Bone marrow (tissue), 2 donors: ENCODE measurements at regions not wholly inside any gene's neighbourhood (a gene's known extent, or its start where the extent isn't known, plus 50 kb on each side); places are given as distances from the start of the nearest gene placed in this dataset.

Experiments used
- DNase-seq, 2 donors: peaks; one replicate each; lab custom pipeline; 2025; lab: John Stamatoyannopoulos, UW

GRCh38 chr15:77819851-77820728, 187.4 kb upstream of the LINGO1 start:
- DNase-seq = no peak

DNA sequence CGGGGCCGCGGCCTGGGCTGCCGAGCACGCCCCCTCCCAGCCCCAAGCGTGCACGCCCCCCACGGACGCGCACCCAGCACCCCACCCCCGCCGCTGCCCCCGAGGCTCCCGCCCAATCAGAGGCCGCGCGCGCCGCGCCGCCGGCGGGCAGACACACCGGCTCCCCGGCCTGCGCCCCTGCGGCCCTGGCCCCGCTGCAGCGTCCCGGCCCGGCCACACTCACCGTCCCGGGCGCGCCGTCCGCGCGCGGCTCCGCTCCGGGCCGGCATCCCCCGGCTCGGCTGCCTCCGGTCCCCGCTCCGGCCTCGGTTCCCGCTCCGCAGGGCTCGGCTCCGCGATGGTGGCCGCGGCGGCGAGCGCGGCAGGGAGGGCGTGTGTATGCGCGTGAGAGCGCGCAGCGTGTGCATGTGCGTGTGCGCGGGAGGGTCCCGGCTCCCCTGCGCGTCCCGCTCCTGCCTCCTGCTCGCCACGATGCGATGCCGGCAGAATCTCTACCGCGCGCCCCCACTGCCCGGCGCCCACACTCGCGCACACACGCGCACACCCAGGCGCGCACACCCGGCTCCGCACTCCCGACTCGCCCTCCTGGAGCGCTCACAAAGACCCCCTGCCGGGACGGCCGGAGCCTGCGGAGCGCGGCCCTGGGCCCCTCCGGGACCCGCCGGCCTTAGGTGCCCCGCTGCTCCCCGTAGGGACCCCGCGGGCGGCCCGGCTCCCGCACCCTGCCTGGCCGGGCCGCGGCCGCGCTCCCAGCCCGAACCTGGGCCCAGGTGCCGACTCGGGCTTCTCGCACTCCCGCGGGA, 186.5 kb upstream of the LINGO1 start:
- DNase-seq = no peak

GRCh38 chr15:77818484-77819047, 185.9 kb upstream of the LINGO1 start:
- no peak for DNase-seq

- DNase-seq = no peak
Observed at GRCh38 chr15:77817434-77817833, 184.7 kb upstream of the LINGO1 start.

GRCh38 chr15:77816983-77817382, 184.3 kb upstream of the LINGO1 start:
- no peak for DNase-seq

DNA sequence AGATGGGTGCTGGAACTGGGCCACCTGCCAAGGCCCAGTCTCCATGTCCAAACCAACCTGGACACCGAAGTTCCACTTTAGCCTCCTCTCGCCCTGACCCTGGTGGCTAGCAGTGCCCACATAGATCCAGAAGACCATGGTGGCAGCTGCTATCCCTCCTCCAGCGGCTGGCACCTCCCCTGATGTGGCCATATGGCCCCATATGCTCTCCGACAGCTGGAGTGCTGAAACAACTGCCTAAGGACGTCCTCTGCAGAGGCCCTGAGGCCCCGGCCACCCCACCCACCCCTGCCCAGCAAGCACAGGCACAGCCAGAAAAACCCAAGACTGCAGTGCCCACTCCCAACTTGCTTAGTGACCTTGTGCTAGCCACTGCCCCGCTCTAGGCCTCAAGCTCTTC, 182.3 kb upstream of the LINGO1 start:
- no peak for DNase-seq

DNA sequence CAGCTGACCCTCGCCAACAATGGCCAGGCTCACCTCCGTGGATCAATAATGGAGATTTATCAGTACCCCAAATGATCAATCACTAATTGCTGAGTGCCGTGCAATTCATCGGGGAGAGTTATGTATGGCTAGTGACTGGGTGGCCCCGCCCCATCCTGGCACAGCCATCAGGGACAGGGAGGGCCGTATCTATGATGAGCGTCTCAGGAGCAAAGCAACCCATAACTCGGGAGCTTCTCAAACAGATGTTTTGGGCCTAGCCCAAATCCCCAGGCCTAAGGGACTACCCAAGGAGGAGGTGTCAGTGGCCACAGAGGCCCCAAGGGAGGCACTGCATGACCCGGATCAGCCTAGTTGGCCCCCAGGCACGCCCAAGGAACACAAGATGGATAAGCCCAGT, 180.0 kb upstream of the LINGO1 start:
- DNase-seq = no peak

- DNase-seq = no peak
Observed at GRCh38 chr15:77811270-77811669, 178.6 kb upstream of the LINGO1 start.

DNA sequence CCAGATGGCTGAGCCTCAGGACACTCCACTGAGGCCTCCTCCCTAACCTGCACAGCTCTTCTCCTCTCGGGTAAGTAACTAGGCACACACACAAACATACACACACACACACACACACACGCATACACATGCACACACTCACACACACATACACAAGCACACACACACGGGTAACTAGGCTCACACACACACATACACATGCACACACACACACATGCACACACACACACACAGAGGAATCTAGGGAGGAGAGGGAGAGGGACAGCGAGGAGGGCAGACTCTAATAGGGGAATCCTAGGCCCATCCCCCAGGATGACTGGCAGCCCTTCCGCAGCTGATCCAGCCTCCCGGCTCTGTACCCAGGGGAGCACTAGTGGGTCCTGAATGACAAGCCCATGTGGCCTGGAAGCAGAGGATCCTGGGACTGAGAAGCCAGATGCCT, 177.4 kb upstream of the LINGO1 start:
- no peak for DNase-seq

DNA sequence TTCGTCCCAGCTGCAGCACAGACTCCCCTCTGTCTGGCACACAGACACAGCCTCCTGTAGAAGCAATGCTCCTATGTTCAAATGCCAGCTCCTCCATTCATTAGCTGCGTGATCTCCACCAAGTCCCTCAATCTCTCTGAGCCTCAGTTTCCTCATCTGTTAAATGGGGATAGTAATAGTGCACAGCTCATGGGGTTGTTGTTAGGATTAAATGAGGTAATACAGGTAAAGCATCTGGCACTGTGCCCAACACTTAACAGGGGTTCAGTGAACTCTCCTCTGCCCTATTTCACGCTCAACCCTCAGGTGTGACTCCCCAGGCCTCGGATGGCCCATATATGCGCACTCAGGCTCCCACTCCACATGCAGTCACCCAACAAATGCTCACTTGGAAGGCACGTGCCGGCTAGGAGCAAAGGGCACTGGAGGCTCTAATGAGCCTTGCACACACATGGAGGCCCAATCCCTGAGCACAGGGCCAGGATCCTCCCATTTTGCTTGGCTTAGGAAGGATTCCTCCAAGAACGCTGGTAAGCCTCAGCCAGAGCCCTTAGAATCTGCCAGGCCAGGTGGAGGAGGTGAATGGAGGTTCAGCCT, 176.0 kb upstream of the LINGO1 start:
- DNase-seq = no peak

DNA sequence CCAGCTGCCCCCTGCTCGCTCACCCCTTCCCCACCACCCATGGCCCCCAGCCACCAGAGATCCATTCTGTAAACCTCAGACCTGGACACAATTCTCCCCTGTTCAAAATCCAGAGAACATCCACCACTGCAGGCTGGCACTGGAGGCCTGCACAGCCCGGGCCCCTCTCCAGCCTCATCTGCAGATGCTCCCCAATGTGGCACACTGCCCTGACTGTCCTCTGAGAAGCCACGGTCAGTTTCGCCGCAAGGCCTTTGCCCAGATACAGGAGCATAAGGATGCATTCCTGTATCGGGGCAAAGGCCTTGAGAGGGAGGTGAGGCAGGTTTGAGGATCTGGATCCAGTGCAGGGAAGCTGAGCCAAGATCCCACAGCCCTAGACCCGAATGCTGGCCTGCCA, 175.4 kb upstream of the LINGO1 start:
- DNase-seq = no peak

GRCh38 chr15:77807611-77808010, 174.9 kb upstream of the LINGO1 start:
- no peak for DNase-seq

GRCh38 chr15:77807115-77807514, 174.4 kb upstream of the LINGO1 start:
- DNase-seq = no peak

DNA sequence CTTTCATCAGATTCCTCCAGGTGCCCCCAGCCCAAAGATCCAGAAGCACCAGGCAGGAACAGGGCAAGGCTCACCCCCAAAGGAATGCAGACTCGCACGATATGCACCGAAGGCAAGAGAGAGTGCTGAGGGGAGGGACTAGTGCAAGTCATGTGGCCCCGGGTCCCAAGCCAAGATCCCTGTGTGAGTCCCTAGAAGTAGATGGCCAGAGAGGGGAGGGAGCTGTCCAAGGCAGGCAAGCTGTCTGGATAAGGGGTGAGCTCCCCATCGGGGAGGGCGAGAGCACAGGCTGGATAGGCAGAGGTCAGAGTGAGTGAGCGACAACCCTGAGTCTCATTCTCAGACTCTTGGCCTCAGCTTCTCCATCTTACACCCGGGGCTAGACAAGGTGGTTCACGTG, 171.5 kb upstream of the LINGO1 start:
- DNase-seq = no peak

- DNase-seq = no peak
Observed at GRCh38 chr15:77803487-77803886, 170.8 kb upstream of the LINGO1 start.

- DNase-seq = no peak
Observed at GRCh38 chr15:77800305-77800704, 167.6 kb upstream of the LINGO1 start.

- no peak for DNase-seq
Observed at GRCh38 chr15:77798847-77799246, 166.1 kb upstream of the LINGO1 start.

GRCh38 chr15:77798151-77798835, 165.6 kb upstream of the LINGO1 start:
- DNase-seq = no peak

GRCh38 chr15:77797270-77797669, 164.6 kb upstream of the LINGO1 start:
- no peak for DNase-seq

DNA sequence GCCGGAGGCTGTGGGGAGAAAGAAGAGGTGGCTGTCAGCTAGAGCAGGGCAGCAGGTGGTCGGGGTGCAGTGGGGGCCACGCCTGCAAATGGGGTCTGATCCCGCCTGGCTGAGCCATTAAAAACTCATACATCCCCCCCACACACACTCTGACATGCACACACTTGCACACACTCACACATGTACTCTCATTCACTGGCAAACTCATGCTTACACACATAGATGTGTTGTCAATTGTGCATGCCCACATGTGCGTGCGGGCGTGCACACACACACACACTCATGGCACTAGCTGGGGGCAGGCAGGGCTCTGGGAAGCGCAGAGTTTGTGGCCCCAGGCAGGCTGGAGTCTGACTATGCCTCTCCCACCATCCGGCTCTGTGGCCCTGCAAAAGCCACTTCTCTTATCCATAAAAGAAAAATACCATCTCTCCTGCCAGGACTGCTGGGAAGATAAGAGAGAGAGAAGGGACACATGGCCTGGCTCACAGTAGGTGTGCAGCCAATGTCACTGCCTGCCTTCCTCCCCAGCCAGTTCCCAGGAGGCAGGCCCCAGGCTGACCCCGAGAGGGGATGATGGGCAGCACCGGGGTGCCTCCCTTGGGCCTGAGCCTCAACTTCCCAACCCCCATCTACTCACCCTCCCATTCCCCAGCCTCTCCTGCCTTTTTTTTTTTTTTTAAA, 163.5 kb upstream of the LINGO1 start:
- DNase-seq = no peak

- DNase-seq = no peak
Observed at GRCh38 chr15:77795446-77795845, 162.7 kb upstream of the LINGO1 start.
